Iris pigment epithelial cell (primary cell): ENCODE measurements at regions not wholly inside any gene's neighbourhood (a gene's known extent, or its start where the extent isn't known, plus 50 kb on each side); places are given as distances from the start of the nearest gene placed in this dataset.
A peak's percentile ranks its signal among the peaks of the same experiment; 100 is the strongest.
"Not testable (repeated sequence)": the region's sequence is repeated elsewhere in the genome, so short reads cannot be mapped to it uniquely, and the experiment has no call there.

Experiments
- DNase-seq: peaks from one replicate; pipeline ENCODE4 v3.0.0-alpha.2; 2011; ENCODE audit warnings: low read depth

DNA sequence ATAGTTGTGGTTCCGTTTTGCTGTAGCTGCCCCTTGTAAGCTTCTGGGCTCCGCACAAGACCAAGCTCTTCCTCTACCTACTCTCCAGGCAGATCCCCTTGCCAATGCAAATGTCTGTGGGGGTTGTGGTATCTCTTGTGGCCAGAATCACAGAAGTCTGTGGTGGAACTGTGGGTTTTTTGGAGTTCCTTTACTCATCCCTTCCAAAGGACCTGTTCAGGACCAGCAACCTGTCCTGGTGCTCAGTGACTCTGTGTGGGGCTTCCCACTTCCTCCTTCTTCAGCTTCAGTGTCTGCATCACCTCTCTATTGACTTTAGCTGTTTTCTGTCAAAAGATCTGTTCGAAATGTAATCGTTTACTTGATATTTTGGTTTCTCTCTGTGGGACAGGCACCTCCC lies 441.3 kb upstream of the ADAMTSL1 start:
- no peak for DNase-seq

DNA sequence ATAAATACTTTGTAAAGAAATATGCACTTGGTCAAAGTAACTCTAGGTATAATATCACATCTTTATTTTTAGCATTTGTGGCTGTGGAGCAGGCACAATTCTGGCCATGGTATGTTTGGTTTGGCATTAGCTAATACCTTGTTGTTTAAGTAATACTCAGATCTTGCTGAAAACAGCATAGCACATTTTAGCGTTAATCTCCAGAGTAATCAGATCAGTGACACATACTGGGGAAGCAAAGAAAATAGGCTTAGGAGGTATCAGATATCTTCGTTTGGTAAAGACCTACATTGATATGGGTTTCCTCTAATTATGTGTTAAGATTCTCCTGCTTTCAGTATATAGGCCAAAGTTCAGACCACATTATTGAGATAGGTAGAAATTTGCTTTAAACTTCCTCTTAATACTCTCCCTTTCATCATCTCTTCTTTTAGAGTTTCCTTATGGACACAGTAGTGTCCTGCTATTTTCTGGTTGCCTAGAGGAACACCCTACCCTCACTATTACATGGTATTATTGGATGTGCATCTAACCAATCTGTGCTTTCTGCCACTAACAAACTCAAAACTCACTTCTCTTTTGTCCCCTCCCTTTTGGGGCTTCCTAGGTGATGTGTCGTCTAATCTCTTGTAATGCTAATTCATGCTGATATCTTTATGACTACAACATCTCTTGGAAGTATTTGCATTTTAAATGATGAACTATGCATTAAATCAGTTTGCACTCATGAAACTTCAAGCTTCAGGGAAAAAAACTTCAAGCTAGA lies 437.3 kb upstream of the ADAMTSL1 start:
- DNase-seq = no peak

DNA sequence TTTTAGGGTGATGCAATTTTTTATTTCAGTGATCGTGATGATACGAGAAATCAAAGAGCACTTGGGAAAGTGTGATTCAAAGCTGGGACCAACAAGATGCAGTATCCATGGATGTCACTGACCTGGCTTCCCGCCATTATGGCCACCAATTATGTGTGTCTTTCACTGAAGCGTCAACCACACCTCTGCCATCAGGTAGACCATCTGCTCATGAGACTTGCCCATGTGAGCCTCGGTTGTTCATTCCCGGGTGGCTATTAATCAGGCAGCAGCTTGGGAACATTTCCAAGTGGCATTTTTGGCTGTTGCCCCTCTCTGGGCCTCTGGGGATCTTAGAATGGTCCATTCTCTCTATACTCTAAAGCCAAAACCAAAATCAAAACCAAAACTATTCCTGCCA lies 436.0 kb upstream of the ADAMTSL1 start:
- no peak for DNase-seq

DNA sequence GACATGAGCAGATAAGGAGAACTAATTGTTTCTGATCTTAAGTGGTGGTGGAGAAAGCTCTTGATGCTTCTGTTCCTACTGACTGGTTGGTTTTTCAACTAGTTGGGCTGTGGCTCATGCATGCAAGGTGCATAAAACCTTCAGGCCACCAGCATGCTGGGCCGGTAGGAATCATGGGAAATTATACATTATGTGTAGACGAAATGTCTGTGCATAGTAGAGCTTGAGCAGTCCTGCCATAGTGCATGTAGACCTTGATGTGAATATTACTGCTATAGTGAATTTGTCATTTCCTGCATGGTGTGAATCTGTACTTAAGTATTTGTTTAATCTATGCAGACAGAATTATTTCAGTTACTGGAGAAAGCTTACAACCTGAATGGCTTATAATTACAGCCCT lies 433.6 kb upstream of the ADAMTSL1 start:
- no peak for DNase-seq

DNA sequence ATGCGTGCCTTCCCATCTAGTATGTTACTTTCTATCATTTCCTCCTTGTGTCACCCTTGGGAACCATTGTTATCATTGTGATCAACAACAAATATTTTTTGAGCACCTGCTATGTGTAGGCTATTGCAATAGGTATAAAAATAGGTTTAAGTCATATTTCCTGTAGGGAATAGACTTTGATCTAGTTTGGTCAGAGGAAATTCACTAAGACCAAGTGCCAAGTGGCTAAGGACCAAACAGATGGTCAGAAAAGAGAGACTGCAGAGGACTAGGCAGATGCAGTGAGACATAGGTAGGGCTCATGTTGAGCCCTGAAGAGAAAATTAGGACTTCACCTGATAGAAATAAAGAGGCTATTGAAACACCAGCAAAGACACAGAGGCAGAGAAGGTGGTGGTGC lies 430.0 kb upstream of the ADAMTSL1 start:
- DNase-seq = no peak

DNA sequence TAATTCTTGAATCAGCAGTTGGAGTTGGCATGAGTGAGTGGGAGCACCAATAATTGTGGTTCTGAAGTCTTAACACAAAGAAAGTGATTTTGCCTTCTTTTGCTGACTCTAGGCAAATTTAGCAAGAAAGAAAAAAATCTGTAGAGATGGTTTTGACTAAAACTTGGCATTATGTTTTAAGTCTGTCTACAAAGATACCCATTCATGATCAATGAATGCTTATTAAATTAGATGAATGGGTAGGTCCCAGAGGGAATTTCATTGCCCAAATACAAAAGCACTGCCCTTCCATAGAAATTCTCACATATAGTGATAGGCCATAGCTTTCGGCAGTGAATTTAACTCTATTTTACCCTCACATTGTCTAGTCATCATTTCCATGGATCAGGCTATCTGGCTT lies 428.6 kb upstream of the ADAMTSL1 start:
- no peak for DNase-seq

DNA sequence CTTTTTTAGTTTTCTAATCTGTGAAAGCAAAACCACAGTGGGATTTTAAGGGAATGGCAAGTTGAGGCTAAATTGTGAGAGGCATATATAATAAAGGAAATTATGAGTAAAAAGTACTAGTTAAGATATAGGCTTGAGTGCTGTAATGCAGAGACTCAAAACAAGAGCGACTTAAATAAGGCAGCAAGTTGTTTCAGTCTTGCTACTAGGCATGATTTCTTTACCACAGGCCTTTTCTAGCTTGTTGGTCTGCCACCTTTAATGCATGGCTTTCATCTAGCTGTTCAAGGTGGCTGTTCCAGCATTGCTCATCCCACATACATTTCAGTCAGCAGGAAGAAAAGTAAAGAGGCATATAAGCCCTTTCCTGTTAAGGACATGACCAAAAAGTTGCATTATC lies 427.9 kb upstream of the ADAMTSL1 start:
- DNase-seq = no peak

DNA sequence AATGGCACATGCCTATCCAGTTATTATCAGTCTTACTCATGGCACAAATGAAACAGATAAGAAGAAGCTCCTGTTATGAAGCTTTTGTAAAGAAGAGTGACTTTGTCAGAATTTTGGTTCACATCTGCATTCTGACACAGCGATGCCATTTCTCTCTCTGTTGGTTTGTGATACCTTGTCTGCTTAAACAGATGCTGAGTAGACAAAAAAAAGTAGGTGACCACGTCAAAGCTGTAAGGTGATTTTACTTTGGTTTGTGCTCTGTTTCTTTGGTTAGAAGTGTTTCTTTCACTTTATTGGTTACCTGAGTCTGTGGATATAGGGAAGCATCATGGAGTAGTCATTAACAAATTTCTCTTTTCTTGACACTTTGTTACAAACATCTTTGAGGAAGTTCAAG lies 422.3 kb upstream of the ADAMTSL1 start:
- DNase-seq = no peak

DNA sequence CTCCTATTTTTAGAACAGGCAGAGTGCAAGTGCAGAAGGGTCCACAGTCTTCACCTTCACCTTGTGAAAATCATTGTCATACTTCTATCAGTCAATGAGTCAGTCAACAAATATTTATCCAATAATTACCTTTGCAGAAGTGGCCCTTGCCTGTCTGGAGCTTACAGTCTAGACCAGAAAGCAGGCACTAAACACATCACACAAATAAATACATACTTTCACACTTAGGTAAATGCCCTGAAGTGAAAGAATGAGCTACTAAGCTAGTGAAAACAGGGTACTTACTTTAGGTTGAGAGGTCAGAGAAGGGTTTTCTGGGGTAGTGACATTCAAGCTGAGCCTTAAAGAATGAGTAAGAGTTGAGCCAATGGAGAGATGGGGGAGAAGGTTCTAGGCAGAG lies 421.9 kb upstream of the ADAMTSL1 start:
- no peak for DNase-seq

DNA sequence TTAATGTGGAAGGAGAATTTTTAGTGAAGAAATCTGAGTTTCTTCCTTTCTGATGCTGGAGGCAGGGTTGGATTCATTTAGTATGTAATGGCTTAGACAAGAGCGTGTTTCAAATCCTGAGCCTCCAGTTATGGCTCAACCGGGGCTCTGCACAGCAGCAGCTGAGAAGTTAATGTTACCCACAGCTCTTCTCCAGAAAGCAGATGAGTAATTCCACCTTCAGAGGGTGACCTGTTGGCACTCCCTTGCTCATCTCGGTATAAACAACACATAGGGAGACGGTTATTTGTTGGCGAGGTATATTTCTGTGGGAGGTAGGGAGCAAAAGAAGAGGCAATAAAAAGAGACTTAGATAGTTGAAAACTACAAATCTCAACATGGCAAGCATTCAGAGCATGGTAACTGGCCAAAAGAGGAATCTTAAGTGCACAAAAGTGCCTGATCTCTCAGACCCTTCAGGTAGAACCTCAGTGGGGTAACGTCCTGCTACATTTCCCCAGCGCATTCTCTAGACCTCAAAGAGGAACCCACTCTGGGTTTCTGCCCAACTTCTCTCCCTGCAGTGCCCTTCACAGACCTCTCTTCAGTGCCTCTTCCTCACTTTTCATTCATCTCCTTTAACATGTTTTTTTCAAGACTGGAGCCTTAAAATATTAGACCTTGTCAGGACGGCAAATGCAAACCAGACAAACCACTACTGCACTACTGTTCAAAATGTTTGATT lies 417.5 kb upstream of the ADAMTSL1 start:
- DNase-seq = no peak

DNA sequence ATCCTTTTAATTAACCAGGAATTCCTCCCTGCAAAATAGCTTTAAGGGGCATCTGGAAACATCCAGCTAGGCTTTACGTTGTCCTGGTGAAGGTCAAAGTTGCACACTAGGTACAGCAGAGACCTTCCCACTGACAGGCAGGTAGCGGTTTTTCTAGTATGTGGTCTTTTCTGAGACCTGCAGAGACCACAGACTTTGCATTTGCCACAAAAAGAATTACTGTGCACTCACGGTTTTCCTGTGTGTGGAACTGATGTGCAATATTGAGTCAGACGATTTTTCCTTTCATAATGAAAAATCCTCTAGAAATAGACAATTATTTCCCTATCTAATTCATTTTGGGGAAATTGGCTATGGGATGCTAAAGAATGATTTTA lies 417.0 kb upstream of the ADAMTSL1 start:
- no peak for DNase-seq

DNA sequence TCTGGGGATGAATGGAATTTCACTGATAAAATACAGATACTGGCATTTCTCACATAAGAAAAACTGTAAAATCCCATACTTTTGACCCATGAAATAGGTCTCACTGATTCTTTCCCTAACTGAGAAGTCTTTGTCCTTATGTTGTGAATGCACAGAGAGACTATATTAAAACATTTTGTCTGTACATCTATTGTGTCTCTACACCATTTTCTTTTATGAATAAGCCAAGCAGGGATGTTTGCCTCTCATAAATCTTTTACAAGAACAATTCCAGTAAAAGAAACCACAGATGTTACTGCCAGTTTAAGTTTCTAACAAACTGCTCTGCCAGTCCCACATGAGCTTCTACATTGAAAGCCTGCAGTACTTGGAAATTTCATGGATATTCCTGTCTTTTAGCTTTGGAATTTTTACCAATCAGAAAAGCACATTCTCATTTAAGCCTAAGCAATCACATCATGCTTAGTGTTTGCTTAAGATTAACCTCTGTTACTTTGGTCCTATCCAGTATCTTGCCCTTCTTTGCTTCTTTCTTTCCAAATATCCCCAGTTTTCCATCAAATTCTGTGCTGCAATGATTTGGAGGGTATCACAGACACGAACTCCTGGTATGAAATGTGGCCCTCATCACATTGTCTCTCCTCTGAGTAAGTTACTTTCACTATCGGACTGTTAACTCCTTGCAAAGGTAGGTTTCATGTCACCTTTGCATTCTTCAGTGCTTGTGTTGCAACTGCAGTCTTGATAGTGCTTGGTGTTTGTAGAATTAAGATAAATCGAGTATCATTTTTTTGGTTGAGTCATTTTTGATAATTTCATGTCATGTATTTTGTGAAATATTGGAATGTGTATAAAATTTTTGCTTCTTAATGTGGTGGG lies 415.1 kb upstream of the ADAMTSL1 start:
- DNase-seq = no peak

DNA sequence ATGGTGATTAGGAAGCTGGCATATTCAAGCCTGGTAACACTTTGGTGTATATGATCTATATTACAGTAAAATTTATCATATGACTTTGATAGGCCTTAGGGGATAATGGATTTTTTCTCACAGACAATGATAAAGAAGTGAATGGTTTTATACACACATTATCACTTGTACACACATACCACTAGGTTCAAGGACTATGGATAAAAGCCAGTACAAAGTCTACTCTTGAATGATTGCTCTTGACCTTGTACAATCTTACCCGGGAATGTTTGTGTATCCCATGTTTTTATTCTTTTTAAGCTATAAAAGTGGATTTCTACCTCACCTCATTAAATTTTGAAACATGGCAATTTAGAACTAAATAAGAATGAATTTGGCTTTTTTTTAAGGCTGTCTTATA lies 414.5 kb upstream of the ADAMTSL1 start:
- DNase-seq = no peak

DNA sequence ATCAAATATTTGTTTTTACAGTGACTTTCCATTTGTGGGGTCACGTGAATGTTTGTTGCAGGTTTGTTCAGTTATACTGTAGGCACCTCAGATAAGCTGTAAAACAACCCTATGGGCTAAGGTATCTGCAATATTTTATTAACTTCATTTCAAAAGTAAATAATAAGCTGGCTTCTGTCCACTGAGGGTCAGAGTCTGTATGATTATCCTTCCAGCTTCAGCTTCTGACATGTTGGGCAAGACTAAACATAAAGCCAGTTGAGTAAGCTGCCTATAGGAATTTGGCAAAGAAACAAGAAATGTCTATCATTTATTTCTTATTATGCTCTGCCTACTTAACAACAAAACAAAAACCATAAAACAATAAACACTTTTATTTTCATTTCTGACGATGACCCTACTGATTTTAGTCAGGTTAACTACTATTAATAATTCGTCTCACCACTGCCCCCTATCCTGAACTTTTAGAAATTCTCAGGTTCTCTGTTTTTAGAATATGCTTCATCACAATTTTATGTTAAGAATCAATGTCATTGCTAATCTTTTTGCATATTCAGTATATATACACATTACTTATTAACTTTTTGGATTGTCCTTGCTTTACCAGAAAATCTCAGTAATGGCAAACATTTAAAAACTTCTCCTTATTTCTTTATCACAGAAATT lies 413.6 kb upstream of the ADAMTSL1 start:
- no peak for DNase-seq

DNA sequence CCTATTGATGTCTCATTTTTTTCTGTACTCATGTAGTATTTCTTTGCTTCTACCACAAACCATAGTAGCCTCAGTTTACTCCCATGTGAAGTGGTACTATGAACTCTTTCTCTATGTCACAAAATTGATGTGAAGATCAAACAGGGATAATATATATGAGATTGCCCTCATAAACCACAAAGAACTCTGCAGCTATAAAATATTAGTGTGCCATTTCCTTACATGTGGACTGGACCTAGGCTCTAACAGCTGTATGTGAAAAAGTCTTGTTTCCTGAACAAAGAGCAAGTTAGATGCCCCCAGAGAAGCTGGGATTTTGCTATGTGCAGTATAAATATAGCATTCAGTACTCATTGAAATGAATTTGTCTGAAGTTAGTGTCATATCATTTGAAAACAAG lies 412.6 kb upstream of the ADAMTSL1 start:
- no peak for DNase-seq

DNA sequence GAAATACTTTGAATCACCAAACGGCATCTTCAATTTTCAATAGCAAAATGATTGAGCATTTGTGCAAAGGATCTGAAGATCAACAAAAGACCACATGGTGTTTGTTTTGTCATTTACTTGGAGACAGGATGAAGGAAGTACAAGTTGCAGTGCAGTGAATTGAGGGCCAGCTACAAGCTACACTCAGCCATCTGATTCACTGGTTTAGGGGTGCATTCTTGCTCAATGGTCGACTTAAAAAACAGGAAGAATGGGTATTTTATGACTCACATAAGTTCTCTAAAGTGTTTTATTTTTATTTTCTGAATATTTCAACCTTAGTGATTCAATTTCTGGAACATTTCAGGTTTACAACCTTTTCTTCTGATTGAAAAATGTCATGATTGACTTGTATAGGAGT lies 412.1 kb upstream of the ADAMTSL1 start:
- DNase-seq = peak; percentile 41

DNA sequence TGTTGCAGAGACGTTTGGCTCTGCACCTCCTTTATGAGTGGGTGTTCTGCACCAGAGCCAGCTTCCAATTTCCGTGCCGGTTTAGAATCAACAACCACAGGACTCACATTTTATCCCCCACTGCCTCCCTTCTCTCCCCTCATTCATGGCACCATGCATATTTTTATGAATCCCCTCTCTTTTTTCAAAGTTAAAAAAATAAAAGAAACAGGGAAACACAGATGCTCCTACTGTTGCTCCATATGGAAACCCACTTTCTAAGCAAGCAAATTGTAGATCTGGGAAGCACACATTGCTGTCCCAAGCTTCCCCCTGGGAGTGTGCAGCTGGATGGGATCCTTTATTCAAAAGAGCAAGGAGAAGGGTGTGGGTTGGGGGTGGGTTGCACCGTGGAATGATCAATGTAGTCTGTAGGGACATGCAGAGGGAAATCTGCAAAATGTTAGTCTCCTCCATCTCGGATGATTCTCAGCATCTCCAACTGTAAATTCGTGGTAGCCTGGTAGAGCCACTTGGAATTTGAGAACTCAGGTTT lies 410.0 kb upstream of the ADAMTSL1 start:
- DNase-seq = no peak

DNA sequence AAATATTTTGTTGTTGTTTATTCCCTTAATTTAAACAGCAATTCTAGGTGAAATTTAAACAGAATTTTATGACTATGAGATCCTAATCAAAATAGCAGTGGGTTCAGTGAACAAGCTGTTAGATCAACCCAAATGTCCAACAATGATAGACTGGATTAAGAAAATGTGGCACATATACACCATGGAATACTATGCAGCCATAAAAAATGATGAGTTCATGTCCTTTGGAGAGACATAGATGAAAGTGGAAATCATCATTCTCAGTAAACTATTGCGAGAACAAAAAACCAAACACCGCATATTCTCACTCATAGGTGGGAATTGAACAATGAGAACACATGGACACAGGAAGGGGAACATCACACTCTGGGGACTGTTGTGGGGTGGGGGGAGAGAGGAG lies 407.3 kb upstream of the ADAMTSL1 start:
- not testable (repeated sequence) for DNase-seq

DNA sequence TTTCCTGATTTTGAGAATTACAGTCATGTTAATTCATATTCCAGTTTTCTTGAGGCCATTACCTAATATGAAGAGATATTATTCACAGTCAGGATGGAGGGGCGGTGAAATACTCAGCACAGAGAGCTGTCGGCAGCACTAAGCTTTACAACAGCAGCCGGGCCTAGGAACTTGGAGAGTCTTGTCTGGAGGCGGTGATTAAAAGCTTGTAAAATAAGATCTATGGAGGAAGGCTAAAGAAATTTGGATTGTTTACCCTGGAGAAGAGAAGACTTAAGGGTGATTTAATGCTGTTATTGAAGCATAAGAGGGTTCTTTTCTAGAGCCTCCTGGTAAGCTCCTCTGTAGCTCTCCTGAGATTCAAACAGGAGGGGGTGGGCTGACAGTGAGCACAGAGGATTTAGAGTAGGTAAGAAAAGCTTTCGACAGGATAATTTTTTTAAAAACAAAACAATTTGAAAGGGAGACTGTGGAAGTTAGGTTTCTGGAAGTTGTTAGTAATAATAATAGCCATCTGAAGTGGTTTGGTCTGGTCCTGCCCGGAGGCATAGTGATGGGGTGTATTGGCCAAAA lies 406.3 kb upstream of the ADAMTSL1 start:
- DNase-seq = no peak

DNA sequence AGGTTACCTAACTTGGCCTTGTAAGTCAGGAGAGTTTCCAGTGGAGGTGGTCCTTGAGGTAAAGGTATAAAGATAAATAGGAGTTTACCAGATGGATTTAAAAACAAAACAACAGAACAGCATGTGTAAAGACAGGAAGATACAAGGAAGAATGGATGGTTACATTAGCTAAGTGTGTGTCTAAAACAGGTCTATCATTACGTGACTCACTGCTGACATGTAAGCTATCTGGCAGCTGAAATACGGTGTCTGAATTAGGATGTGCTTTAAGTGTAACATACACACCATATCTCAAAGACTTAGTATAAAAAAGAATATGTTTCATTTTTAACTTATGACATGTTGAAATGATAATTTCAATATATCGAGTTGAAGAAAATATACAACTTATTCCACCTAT lies 405.1 kb upstream of the ADAMTSL1 start:
- DNase-seq = no peak

DNA sequence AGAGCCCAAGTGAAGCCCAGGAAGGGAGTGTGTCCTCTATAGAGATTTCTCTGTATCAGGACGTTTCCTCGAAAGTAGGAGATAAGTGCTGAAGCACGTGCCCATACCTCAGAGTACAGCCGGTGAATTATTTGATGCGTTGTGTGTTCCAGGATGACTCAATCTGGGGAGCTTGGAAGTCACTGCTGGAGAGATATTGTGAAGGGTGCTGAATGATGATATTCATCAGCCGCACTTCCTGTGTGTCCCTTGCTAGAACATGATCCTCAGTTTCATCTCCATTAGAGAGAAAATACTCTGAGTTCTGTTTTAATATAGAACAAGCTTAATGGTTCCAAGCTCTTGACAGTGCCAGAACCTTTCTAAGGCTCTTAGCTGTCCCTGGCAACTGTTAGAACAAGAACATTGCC lies 402.3 kb upstream of the ADAMTSL1 start:
- DNase-seq = peak; percentile 42

DNA sequence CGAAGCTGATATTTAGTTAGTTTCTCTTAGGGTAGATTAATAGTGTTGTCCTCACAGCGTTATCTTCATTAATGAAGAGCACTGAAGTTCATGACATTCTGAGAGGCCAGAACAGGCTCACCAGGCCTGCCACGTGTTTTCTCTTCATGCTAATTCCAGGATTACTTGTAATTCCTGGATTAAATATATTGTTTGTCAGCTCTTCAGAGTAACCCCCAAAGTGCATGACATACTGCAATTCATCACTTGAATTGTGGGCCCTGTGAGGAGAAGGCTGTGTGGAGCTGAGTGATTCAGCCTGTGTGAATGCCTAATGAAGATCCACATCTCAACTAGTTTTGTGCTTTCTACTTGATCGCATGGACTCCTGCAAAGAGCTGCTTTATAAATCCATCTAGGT lies 401.0 kb upstream of the ADAMTSL1 start:
- DNase-seq = no peak
